ENCODE measurements at regions not wholly inside any gene's neighbourhood (a gene's known extent, or its start where the extent isn't known, plus 50 kb on each side); places are given as distances from the start of the nearest gene placed in this dataset.

DNA sequence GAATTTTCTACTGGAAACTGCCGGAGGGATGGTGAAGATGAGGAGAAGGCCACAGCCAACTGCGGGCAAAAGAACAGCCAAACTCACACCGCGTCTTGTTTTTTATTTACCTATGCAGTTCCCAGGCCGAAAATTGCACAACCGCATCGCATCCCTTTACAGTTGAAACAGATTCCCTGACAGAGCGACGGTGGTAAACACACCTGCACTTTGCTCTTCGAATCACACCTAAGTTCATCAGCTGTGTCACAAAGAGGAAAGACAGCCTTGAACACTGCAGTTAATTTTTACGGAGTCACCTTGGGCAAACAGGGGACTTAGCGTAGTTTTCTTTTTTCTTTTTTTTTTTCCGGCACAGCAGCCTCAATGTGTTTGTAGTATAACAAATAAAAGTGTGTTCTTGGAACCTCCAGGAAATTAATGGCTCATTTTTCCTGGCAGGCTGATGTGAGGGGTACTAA lies 272.0 kb upstream of the DIO3 start:
- Histone ChIP-seq H3K4me3 (ENCODE audit: insufficient read depth in 1 of 2, low read depth in 1 of 2, low read length in 2 of 2) (no peak overlapping the region), H3K14ac (ENCODE audit: low read length in 2 of 2) (no peak overlapping the region), H2BK15ac (ENCODE audit: low read depth, poor library complexity, severe bottlenecking) (no peak overlapping the region), H3K27me3 (ENCODE audit: control insufficient read depth in 1 of 2, insufficient read depth in 1 of 2, low read length in 2 of 2) (peaks cover 0 to 31% of the 10 kb centered on the region in 2 experiments), H4K91ac (ENCODE audit: low read length) (no peak overlapping the region), H3K4ac (ENCODE audit: low read depth in 1 of 2, low read length in 2 of 2) (no peak overlapping the region), H3K9ac (ENCODE audit: low read length) (no peak overlapping the region), H3K36me3 (ENCODE audit: control insufficient read depth in 1 of 2, insufficient read depth in 2 of 2, low read depth in 1 of 2, low read length in 2 of 2) (no peaks in the 10 kb centered on the region), H2BK120ac (ENCODE audit: low read depth, low read length) (no peak overlapping the region), H3K27ac (ENCODE audit: low read length, poor library complexity, severe bottlenecking) (no peak overlapping the region), H3K79me1 (replicated peaks; ENCODE audit: low read length, poor library complexity, severe bottlenecking) (no peaks in the 10 kb centered on the region), H2AK5ac (ENCODE audit: low read length, severe bottlenecking) (no peak overlapping the region), H3K4me1 (ENCODE audit: control insufficient read depth, insufficient read depth, low read depth, low read length) (no peaks in the 10 kb centered on the region), H3K4me2 (ENCODE audit: low read length, poor library complexity, severe bottlenecking) (no peak overlapping the region), H2BK5ac (ENCODE audit: low read depth, low read length, poor library complexity, severe bottlenecking) (no peak overlapping the region), H2AFZ (ENCODE audit: low read depth, low read length) (no peak overlapping the region), H3K9me3 (ENCODE audit: control insufficient read depth, low read length) (no peaks in the 10 kb centered on the region), H2BK12ac (ENCODE audit: low read length in 2 of 2) (no peak overlapping the region), H3K18ac (ENCODE audit: low read depth in 1 of 2, low read length in 2 of 2) (no peak overlapping the region), H4K8ac (ENCODE audit: low read length) (no peak overlapping the region), H3K23ac (ENCODE audit: low read length in 2 of 2) (no peak overlapping the region)
- WGBS: 81% methylated on average over 13 of the region's 13 CpGs
- no peak for DNase-seq

DNA sequence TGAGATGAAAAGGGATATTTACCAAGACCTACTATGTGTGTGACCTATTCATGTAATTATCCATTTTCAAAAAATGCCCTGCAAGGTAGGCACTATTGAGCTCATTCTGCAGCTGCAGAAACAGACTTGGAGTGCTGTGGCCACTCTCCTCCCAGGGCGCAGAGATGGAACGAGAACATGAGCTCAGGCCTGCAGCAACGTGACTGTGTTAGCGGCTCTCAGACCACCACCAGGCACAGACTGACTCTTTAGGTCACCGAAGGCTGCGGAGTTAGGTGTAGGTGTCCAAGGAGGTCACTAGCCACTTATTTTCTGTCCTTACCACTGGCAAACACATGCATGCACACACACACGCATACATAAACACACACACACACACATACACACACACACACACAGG lies 271.4 kb upstream of the DIO3 start:
- H2BK15ac ChIP-seq (ENCODE audit: low read depth, poor library complexity, severe bottlenecking): no peak overlapping the region
- no peak overlapping the region for H3K27ac ChIP-seq (ENCODE audit: low read length, poor library complexity, severe bottlenecking)
- H2AK5ac ChIP-seq (ENCODE audit: low read length, severe bottlenecking): no peak overlapping the region
- H4K8ac ChIP-seq (ENCODE audit: low read length): no peak overlapping the region
- no peaks in the 10 kb centered on the region for H3K9me3 ChIP-seq (ENCODE audit: control insufficient read depth, low read length)
- no peak overlapping the region for H3K4me2 ChIP-seq (ENCODE audit: low read length, poor library complexity, severe bottlenecking)
- H3K14ac ChIP-seq (ENCODE audit: low read length in 2 of 2): no peak overlapping the region
- H2BK120ac ChIP-seq (ENCODE audit: low read depth, low read length): no peak overlapping the region
- 97% methylated on average over 4 of the region's 7 CpGs for WGBS
- no peak overlapping the region for H2BK12ac ChIP-seq (ENCODE audit: low read length in 2 of 2)
- no peaks in the 10 kb centered on the region for H3K4me1 ChIP-seq (ENCODE audit: control insufficient read depth, insufficient read depth, low read depth, low read length)
- no peak overlapping the region for H3K23ac ChIP-seq (ENCODE audit: low read length in 2 of 2)
- H4K91ac ChIP-seq (ENCODE audit: low read length): no peak overlapping the region
- H3K79me1 ChIP-seq (replicated peaks; ENCODE audit: low read length, poor library complexity, severe bottlenecking): no peaks in the 10 kb centered on the region
- H2BK5ac ChIP-seq (ENCODE audit: low read depth, low read length, poor library complexity, severe bottlenecking): no peak overlapping the region
- no peak overlapping the region for H3K18ac ChIP-seq (ENCODE audit: low read depth in 1 of 2, low read length in 2 of 2)
- H3K36me3 ChIP-seq (ENCODE audit: control insufficient read depth in 1 of 2, insufficient read depth in 2 of 2, low read depth in 1 of 2, low read length in 2 of 2): no peaks in the 10 kb centered on the region
- no peak for DNase-seq
- no peak overlapping the region for H3K9ac ChIP-seq (ENCODE audit: low read length)
- peaks cover 0 to 31% of the 10 kb centered on the region in 2 experiments for H3K27me3 ChIP-seq (ENCODE audit: control insufficient read depth in 1 of 2, insufficient read depth in 1 of 2, low read length in 2 of 2)
- H3K4me3 ChIP-seq (ENCODE audit: insufficient read depth in 1 of 2, low read depth in 1 of 2, low read length in 2 of 2): no peak overlapping the region
- no peak overlapping the region for H2AFZ ChIP-seq (ENCODE audit: low read depth, low read length)
- no peak overlapping the region for H3K4ac ChIP-seq (ENCODE audit: low read depth in 1 of 2, low read length in 2 of 2)

DNA sequence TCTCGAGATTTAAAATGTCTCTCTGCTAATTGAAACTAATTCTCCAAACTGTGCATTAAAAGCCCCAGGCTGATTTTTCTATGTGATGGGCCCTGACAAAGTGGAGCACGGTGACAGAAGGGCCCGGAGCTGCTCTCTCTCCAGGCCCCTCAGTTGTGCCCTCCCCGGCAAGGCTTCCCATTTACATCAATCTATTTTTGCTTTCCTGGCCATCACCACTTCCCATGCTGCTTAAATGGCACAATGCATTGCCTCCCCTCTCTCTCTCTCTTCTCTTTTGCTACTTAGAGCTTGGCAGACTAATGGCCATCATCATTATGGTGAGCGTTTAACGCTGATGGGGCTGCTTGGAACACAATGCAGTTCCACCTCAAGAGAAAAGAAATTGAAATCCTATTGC lies 270.7 kb upstream of the DIO3 start:
- no peaks in the 10 kb centered on the region for H3K36me3 ChIP-seq (ENCODE audit: control insufficient read depth in 1 of 2, insufficient read depth in 2 of 2, low read depth in 1 of 2, low read length in 2 of 2)
- H2BK15ac ChIP-seq (ENCODE audit: low read depth, poor library complexity, severe bottlenecking): no peak overlapping the region
- no peak overlapping the region for H2BK120ac ChIP-seq (ENCODE audit: low read depth, low read length)
- 89% methylated on average over 6 of the region's 6 CpGs for WGBS
- H2AK5ac ChIP-seq (ENCODE audit: low read length, severe bottlenecking): no peak overlapping the region
- H2BK12ac ChIP-seq (ENCODE audit: low read length in 2 of 2): no peak overlapping the region
- H3K23ac ChIP-seq (ENCODE audit: low read length in 2 of 2): no peak overlapping the region
- no peaks in the 10 kb centered on the region for H3K9me3 ChIP-seq (ENCODE audit: control insufficient read depth, low read length)
- no peak overlapping the region for H3K4ac ChIP-seq (ENCODE audit: low read depth in 1 of 2, low read length in 2 of 2)
- H4K91ac ChIP-seq (ENCODE audit: low read length): no peak overlapping the region
- peaks cover 0 to 31% of the 10 kb centered on the region in 2 experiments for H3K27me3 ChIP-seq (ENCODE audit: control insufficient read depth in 1 of 2, insufficient read depth in 1 of 2, low read length in 2 of 2)
- DNase-seq: no peak
- H3K4me1 ChIP-seq (ENCODE audit: control insufficient read depth, insufficient read depth, low read depth, low read length): no peaks in the 10 kb centered on the region
- no peak overlapping the region for H2AFZ ChIP-seq (ENCODE audit: low read depth, low read length)
- H3K14ac ChIP-seq (ENCODE audit: low read length in 2 of 2): no peak overlapping the region
- no peak overlapping the region for H3K4me3 ChIP-seq (ENCODE audit: insufficient read depth in 1 of 2, low read depth in 1 of 2, low read length in 2 of 2)
- no peak overlapping the region for H3K18ac ChIP-seq (ENCODE audit: low read depth in 1 of 2, low read length in 2 of 2)
- H3K27ac ChIP-seq (ENCODE audit: low read length, poor library complexity, severe bottlenecking): no peak overlapping the region
- H3K79me1 ChIP-seq (replicated peaks; ENCODE audit: low read length, poor library complexity, severe bottlenecking): no peaks in the 10 kb centered on the region
- no peak overlapping the region for H4K8ac ChIP-seq (ENCODE audit: low read length)
- no peak overlapping the region for H3K4me2 ChIP-seq (ENCODE audit: low read length, poor library complexity, severe bottlenecking)
- H2BK5ac ChIP-seq (ENCODE audit: low read depth, low read length, poor library complexity, severe bottlenecking): no peak overlapping the region
- no peak overlapping the region for H3K9ac ChIP-seq (ENCODE audit: low read length)

DNA sequence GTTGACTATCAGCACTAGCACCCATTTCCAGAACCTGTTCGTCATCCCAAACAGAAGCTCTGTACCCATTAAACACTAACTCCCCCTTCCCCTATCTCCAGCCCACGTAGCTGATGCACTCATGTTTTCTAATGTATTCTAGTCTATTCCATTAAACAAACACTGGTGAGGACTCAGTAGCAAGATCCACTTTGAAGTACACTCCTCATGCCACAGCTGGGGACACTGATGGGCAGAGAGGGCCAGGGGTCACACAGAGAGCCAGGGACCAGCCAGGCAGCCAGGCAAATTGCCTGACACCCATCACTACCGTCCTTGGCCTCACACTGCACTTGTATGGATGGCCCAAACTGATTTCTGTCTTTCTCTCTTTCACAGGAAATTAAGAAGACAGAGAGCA lies 269.9 kb upstream of the DIO3 start:
- no peak for DNase-seq
- 54% methylated on average over 3 of the region's 3 CpGs for WGBS
- H2BK120ac ChIP-seq (ENCODE audit: low read depth, low read length): no peak overlapping the region

More for the DNA sequence above, 269.9 kb upstream of the DIO3 start:
- no peak overlapping the region for H3K4ac ChIP-seq (ENCODE audit: low read depth in 1 of 2, low read length in 2 of 2)
- peaks cover 0 to 25% of the 10 kb centered on the region in 2 experiments for H3K27me3 ChIP-seq (ENCODE audit: control insufficient read depth in 1 of 2, insufficient read depth in 1 of 2, low read length in 2 of 2)
- no peak overlapping the region for H3K14ac ChIP-seq (ENCODE audit: low read length in 2 of 2)
- no peak overlapping the region for H2BK5ac ChIP-seq (ENCODE audit: low read depth, low read length, poor library complexity, severe bottlenecking)
- no peak overlapping the region for H2AFZ ChIP-seq (ENCODE audit: low read depth, low read length)
- no peaks in the 10 kb centered on the region for H3K79me1 ChIP-seq (replicated peaks; ENCODE audit: low read length, poor library complexity, severe bottlenecking)
- H3K4me3 ChIP-seq (ENCODE audit: insufficient read depth in 1 of 2, low read depth in 1 of 2, low read length in 2 of 2): no peak overlapping the region
- no peak overlapping the region for H4K8ac ChIP-seq (ENCODE audit: low read length)
- H3K9me3 ChIP-seq (ENCODE audit: control insufficient read depth, low read length): no peaks in the 10 kb centered on the region
- no peaks in the 10 kb centered on the region for H3K4me1 ChIP-seq (ENCODE audit: control insufficient read depth, insufficient read depth, low read depth, low read length)
- H3K36me3 ChIP-seq (ENCODE audit: control insufficient read depth in 1 of 2, insufficient read depth in 2 of 2, low read depth in 1 of 2, low read length in 2 of 2): no peaks in the 10 kb centered on the region
- H3K18ac ChIP-seq (ENCODE audit: low read depth in 1 of 2, low read length in 2 of 2): no peak overlapping the region
- H4K91ac ChIP-seq (ENCODE audit: low read length): no peak overlapping the region
- H3K9ac ChIP-seq (ENCODE audit: low read length): no peak overlapping the region
- H3K23ac ChIP-seq (ENCODE audit: low read length in 2 of 2): no peak overlapping the region
- no peak overlapping the region for H3K4me2 ChIP-seq (ENCODE audit: low read length, poor library complexity, severe bottlenecking)
- no peak overlapping the region for H2BK15ac ChIP-seq (ENCODE audit: low read depth, poor library complexity, severe bottlenecking)
- no peak overlapping the region for H2BK12ac ChIP-seq (ENCODE audit: low read length in 2 of 2)
- H2AK5ac ChIP-seq (ENCODE audit: low read length, severe bottlenecking): no peak overlapping the region
- H3K27ac ChIP-seq (ENCODE audit: low read length, poor library complexity, severe bottlenecking): no peak overlapping the region
